WERI-Rb-1 (cell line): ENCODE measurements at regions not wholly inside any gene's neighbourhood (a gene's known extent, or its start where the extent isn't known, plus 50 kb on each side); places are given as distances from the start of the nearest gene placed in this dataset.

Experiments
- DNase-seq: peaks from one replicate; pipeline ENCODE4 v3.0.0-alpha.2; 2020
- H3K27ac ChIP-seq: fragments of 250-450 bp; sonication (Bioruptor Pico); 2 replicates; pipeline ENCODE4 v1.5.1; 2020; ENCODE audit warnings: mild to moderate bottlenecking, moderate library complexity
- H3K27me3 ChIP-seq: fragments of 250-450 bp; sonication (Bioruptor Pico); 2 replicates; pipeline ENCODE4 v1.5.1; 2021; ENCODE audit warnings: mild to moderate bottlenecking, low read depth, moderate library complexity; ENCODE audit not compliant: insufficient read depth, severe bottlenecking
- H3K36me3 ChIP-seq: fragments of 250-450 bp; sonication (Bioruptor Pico); 2 replicates; pipeline ENCODE4 v1.5.1; 2020; ENCODE audit warnings: mild to moderate bottlenecking, moderate library complexity
- H3K4me3 ChIP-seq: 2 replicates; pipeline ENCODE4 v1.5.1; 2011; ENCODE audit warnings: low read depth, mild to moderate bottlenecking, control low read depth, low read length
- H3K9me3 ChIP-seq: fragments of 250-450 bp; sonication (Bioruptor Pico); 2 replicates; pipeline ENCODE4 v1.5.1; 2021; ENCODE audit warnings: mild to moderate bottlenecking, moderate library complexity; ENCODE audit not compliant: severe bottlenecking
- CTCF ChIP-seq: IDR thresholded peaks from 2 replicates; pipeline ENCODE4 v1.5.1; 2011; ENCODE audit warnings: low read depth, mild to moderate bottlenecking, control low read depth, inconsistent platforms, low read length

GRCh38 chr7:136183981-136184380 is 206.8 kb upstream of the MTPN start:
- TF ChIP-seq CTCF: peak; percentile 44

GRCh38 chr7:136180984-136181383 is 203.8 kb upstream of the MTPN start:
- Histone ChIP-seq H3K27ac (no peak overlapping the region), H3K4me3 (no peak overlapping the region), H3K36me3 (no peaks in the 10 kb centered on the region), H3K27me3 (no peaks in the 10 kb centered on the region), H3K9me3 (no peaks in the 10 kb centered on the region)
- no peak for DNase-seq
- no peak for TF ChIP-seq CTCF

More at GRCh38 chr7:136183981-136184380, 206.8 kb upstream of the MTPN start:
- Histone ChIP-seq H3K27me3 (no peaks in the 10 kb centered on the region), H3K27ac (no peak overlapping the region), H3K9me3 (no peaks in the 10 kb centered on the region), H3K4me3 (no peak overlapping the region), H3K36me3 (no peaks in the 10 kb centered on the region)
- no peak for DNase-seq

- no peaks in the 10 kb centered on the region for H3K36me3 ChIP-seq
- no peaks in the 10 kb centered on the region for H3K27me3 ChIP-seq
- no peaks in the 10 kb centered on the region for H3K9me3 ChIP-seq
- no peak for TF ChIP-seq CTCF
- DNase-seq: no peak
- H3K27ac ChIP-seq: no peak overlapping the region
- H3K4me3 ChIP-seq: no peak overlapping the region
Measured at GRCh38 chr7:136179851-136180721, 202.9 kb upstream of the MTPN start.

- no peaks in the 10 kb centered on the region for H3K36me3 ChIP-seq
- H3K27me3 ChIP-seq: no peaks in the 10 kb centered on the region
- TF ChIP-seq CTCF: no peak
- H3K27ac ChIP-seq: no peak overlapping the region
- DNase-seq: no peak
- H3K9me3 ChIP-seq: no peaks in the 10 kb centered on the region
- no peak overlapping the region for H3K4me3 ChIP-seq
Measured at GRCh38 chr7:136179154-136179553, 202.0 kb upstream of the MTPN start.

GRCh38 chr7:136174477-136175125 is 197.4 kb upstream of the MTPN start:
- no peak for TF ChIP-seq CTCF
- Histone ChIP-seq H3K27me3 (no peaks in the 10 kb centered on the region), H3K4me3 (no peak overlapping the region), H3K27ac (no peak overlapping the region), H3K9me3 (no peaks in the 10 kb centered on the region), H3K36me3 (no peaks in the 10 kb centered on the region)
- DNase-seq: no peak
